H9 (cell line): ENCODE measurements at regions not wholly inside any gene's neighbourhood (a gene's known extent, or its start where the extent isn't known, plus 50 kb on each side); places are given as distances from the start of the nearest gene placed in this dataset.

Experiments used
- DNase-seq: peaks from one replicate; pipeline ENCODE4 v3.0.0-alpha.2; 2017
- H2AFZ ChIP-seq: one replicate; pipeline ENCODE4 v1.6.1; 2013; ENCODE audit warnings: mild to moderate bottlenecking, low read length, control low read depth, moderate library complexity
- H2AK5ac ChIP-seq: 2 replicates; pipeline ENCODE4 v1.6.1; 2013; ENCODE audit warnings: low read length, control low read depth, mixed read lengths; ENCODE audit not compliant: insufficient read length
- H2BK120ac ChIP-seq: one replicate; pipeline ENCODE4 v1.6.1; 2013; ENCODE audit warnings: low read depth, mild to moderate bottlenecking, low read length, control low read depth, inconsistent platforms; ENCODE audit not compliant: poor library complexity, severe bottlenecking
- H2BK12ac ChIP-seq: 2 replicates; pipeline ENCODE4 v1.6.1; 2013; ENCODE audit warnings: low read length, control low read depth, mixed read lengths, low read depth; ENCODE audit not compliant: insufficient read length
- H2BK15ac ChIP-seq: 2 replicates; pipeline ENCODE4 v1.6.1; 2013; ENCODE audit warnings: low read depth, low read length, control low read depth
- H2BK20ac ChIP-seq: one replicate; pipeline ENCODE4 v1.6.1; 2013; ENCODE audit warnings: low read depth, mild to moderate bottlenecking, low read length, control low read depth, inconsistent platforms; ENCODE audit not compliant: poor library complexity, severe bottlenecking
- H2BK5ac ChIP-seq: 2 replicates; pipeline ENCODE4 v1.6.1; 2013; ENCODE audit warnings: low read length, control low read depth, mixed read lengths; ENCODE audit not compliant: insufficient read length
- H3K14ac ChIP-seq: 2 replicates; pipeline ENCODE4 v1.6.1; 2013; ENCODE audit warnings: low read length, control low read depth; ENCODE audit not compliant: insufficient read depth
- H3K18ac ChIP-seq: 2 replicates; pipeline ENCODE4 v1.6.1; 2013; ENCODE audit warnings: low read depth, mild to moderate bottlenecking, mixed read lengths, low read length, control low read depth; ENCODE audit not compliant: insufficient read length
- H3K23ac ChIP-seq: 2 replicates; pipeline ENCODE4 v1.6.1; 2013; ENCODE audit warnings: low read length, control low read depth, mixed read lengths, low read depth; ENCODE audit not compliant: insufficient read length
- H3K23me2 ChIP-seq: 2 replicates; pipeline ENCODE4 v1.6.1; 2013; ENCODE audit warnings: low read depth, mild to moderate bottlenecking, mixed read lengths, low read length, control low read depth; ENCODE audit not compliant: insufficient read length, poor library complexity, severe bottlenecking
- H3K27ac ChIP-seq: 2 replicates; pipeline ENCODE4 v1.5.1; 2013; ENCODE audit warnings: low read length, control low read depth, mixed read lengths, low read depth; ENCODE audit not compliant: insufficient read length
- H3K27me3 ChIP-seq: 2 replicates; pipeline ENCODE4 v1.6.1; 2013; ENCODE audit warnings: low read length, control low read depth, inconsistent platforms; ENCODE audit not compliant: insufficient read depth
- H3K4ac ChIP-seq: 2 replicates; pipeline ENCODE4 v1.6.1; 2013; ENCODE audit warnings: low read depth, mild to moderate bottlenecking, control low read depth, inconsistent platforms, low read length, moderate library complexity
- H3K4me1 ChIP-seq: 2 replicates; pipeline ENCODE4 v1.6.1; 2013; ENCODE audit warnings: low read length, control low read depth, inconsistent platforms; ENCODE audit not compliant: insufficient read depth
- H3K4me2 ChIP-seq: 2 replicates; pipeline ENCODE4 v1.6.1; 2013; ENCODE audit warnings: low read length, control low read depth, mixed read lengths; ENCODE audit not compliant: insufficient read length, insufficient read depth
- H3K56ac ChIP-seq: 2 replicates; pipeline ENCODE4 v1.6.1; 2013; ENCODE audit warnings: low read depth, mild to moderate bottlenecking, mixed read lengths, low read length, control low read depth; ENCODE audit not compliant: insufficient read length
- H3K79me1 ChIP-seq: 2 replicates; pipeline ENCODE4 v1.6.1; 2013; ENCODE audit warnings: low read depth, mild to moderate bottlenecking, moderate library complexity, low read length, control low read depth, inconsistent platforms; ENCODE audit not compliant: insufficient read depth, poor library complexity, severe bottlenecking
- H3K79me2 ChIP-seq: 2 replicates; pipeline ENCODE4 v1.6.1; 2013; ENCODE audit warnings: low read length, control low read depth, inconsistent platforms; ENCODE audit not compliant: insufficient read depth
- H3K9ac ChIP-seq: 2 replicates; pipeline ENCODE4 v1.6.1; 2013; ENCODE audit warnings: low read length, control low read depth, mixed read lengths; ENCODE audit not compliant: insufficient read length; ENCODE audit errors: extremely low read depth
- H3K9me3 ChIP-seq: one replicate; pipeline ENCODE4 v1.6.1; 2013; ENCODE audit warnings: low read depth, low read length, inconsistent platforms; ENCODE audit not compliant: control insufficient read depth
- H3T11ph ChIP-seq: one replicate; pipeline ENCODE4 v1.6.1; 2013; ENCODE audit warnings: mild to moderate bottlenecking, low read length, control low read depth, inconsistent platforms
- H4K20me1 ChIP-seq: one replicate; pipeline ENCODE4 v1.6.1; 2013; ENCODE audit not compliant: control insufficient read depth, insufficient read length, insufficient read depth
- H4K5ac ChIP-seq: 2 replicates; pipeline ENCODE4 v1.6.1; 2013; ENCODE audit warnings: low read depth, mild to moderate bottlenecking, mixed read lengths, low read length, control low read depth; ENCODE audit not compliant: insufficient read length
- H4K8ac ChIP-seq: replicated peaks from 2 replicates; pipeline ENCODE4 v1.6.1; 2013; ENCODE audit warnings: low read length, control low read depth, mixed read lengths, low read depth; ENCODE audit not compliant: insufficient read length
- H4K91ac ChIP-seq: 2 replicates; pipeline ENCODE4 v1.6.1; 2013; ENCODE audit warnings: low read depth, mild to moderate bottlenecking, moderate library complexity, mixed read lengths, low read length, control low read depth; ENCODE audit not compliant: insufficient read length
- H3K27ac Mint-ChIP-seq, 3 experiments: 2 replicates in 2 of 3; 3 replicates in 1 of 3; pipeline ENCODE4 v1.8.0; 2020 to 2021; ENCODE audit warnings: mixed read lengths in 3 of 3, mild to moderate bottlenecking in 1 of 3, moderate library complexity in 1 of 3
- H3K27me3 Mint-ChIP-seq: 2 replicates; pipeline ENCODE4 v1.8.0; 2021; ENCODE audit warnings: low read depth, mild to moderate bottlenecking, moderate library complexity, mixed read lengths
- H3K36me3 Mint-ChIP-seq, 3 experiments: 2 replicates in 2 of 3; 3 replicates in 1 of 3; pipeline ENCODE4 v1.8.0; 2020 to 2021; ENCODE audit warnings: low read depth in 3 of 3, mixed read lengths in 3 of 3; ENCODE audit not compliant: insufficient read depth in 1 of 3
- H3K4me1 Mint-ChIP-seq, 2 experiments: 2 replicates each; pipeline ENCODE4 v1.8.0; 2020; ENCODE audit warnings: mixed read lengths in 2 of 2
- H3K4me3 Mint-ChIP-seq, 2 experiments: 2 replicates in 1 of 2; 3 replicates in 1 of 2; pipeline ENCODE4 v1.8.0; 2020 to 2021; ENCODE audit warnings: mild to moderate bottlenecking in 2 of 2, mixed read lengths in 2 of 2, moderate library complexity in 1 of 2
- H3K9me3 Mint-ChIP-seq, 2 experiments: 2 replicates in 1 of 2; 3 replicates in 1 of 2; pipeline ENCODE4 v1.8.0; 2020; ENCODE audit warnings: mild to moderate bottlenecking in 2 of 2, mixed read lengths in 2 of 2, moderate library complexity in 1 of 2
- CTCF ChIP-seq: fragments of 200-600 bp; sonication (generic); conservative IDR thresholded peaks from 3 replicates; pipeline ENCODE4 v1.8.0; 2021; ENCODE audit warnings: antibody characterized with exemption, mild to moderate bottlenecking
- WGBS: extraction: QIAGEN DNeasy Blood & Tissue Kit; methylation state at CpG from one replicate; pipeline ENCODE4 v1.1.7; 2013; ENCODE audit warnings: missing lambda C conversion rate, low lambda C conversion rate, mixed read lengths; ENCODE audit not compliant: insufficient read length; ENCODE audit errors: extremely low coverage; 5-methylcytosine and 5-hydroxymethylcytosine counted together

- no peaks in the 10 kb centered on the region for H3K79me2 ChIP-seq
- peaks cover 2 to 4% of the 10 kb centered on the region in 2 experiments; a peak in 2 of 4 replicates for H3K4me1 Mint-ChIP-seq
- no peak overlapping the region for H3K4ac ChIP-seq
- no peak overlapping the region for H3K4me2 ChIP-seq
- H3K14ac ChIP-seq: no peak overlapping the region
- H3K9me3 Mint-ChIP-seq: no peaks in the 10 kb centered on the region
- no peaks in the 10 kb centered on the region for H3K27me3 Mint-ChIP-seq
- H4K91ac ChIP-seq: no peak overlapping the region
- H3K23me2 ChIP-seq: no peaks in the 10 kb centered on the region
- no peak overlapping the region for H3K27ac ChIP-seq
- H2BK5ac ChIP-seq: no peak overlapping the region
- no peak overlapping the region for H4K8ac ChIP-seq
- H3K23ac ChIP-seq: no peak overlapping the region
- no peak overlapping the region for H3K4me3 Mint-ChIP-seq
- H2BK120ac ChIP-seq: no peak overlapping the region
- TF ChIP-seq CTCF: no peak
- H3K56ac ChIP-seq: no peak overlapping the region
- H2AFZ ChIP-seq: no peak overlapping the region
- no peaks in the 10 kb centered on the region for H3K36me3 Mint-ChIP-seq
- no peaks in the 10 kb centered on the region for H3K27me3 ChIP-seq
- no peak overlapping the region for H4K5ac ChIP-seq
- H4K20me1 ChIP-seq: no peaks in the 10 kb centered on the region
- H3K27ac Mint-ChIP-seq: no peak overlapping the region
- H2BK20ac ChIP-seq: no peak overlapping the region
- H2AK5ac ChIP-seq: no peak overlapping the region
- H3K79me1 ChIP-seq: no peaks in the 10 kb centered on the region
- no peak overlapping the region for H2BK12ac ChIP-seq
- H3K9ac ChIP-seq: no peak overlapping the region
- no peak overlapping the region for H3T11ph ChIP-seq
- no peaks in the 10 kb centered on the region for H3K9me3 ChIP-seq
- no peak overlapping the region for H2BK15ac ChIP-seq
- DNase-seq: no peak
- WGBS: no CpG with 5 or more reads among the region's 2 CpGs
- no peaks in the 10 kb centered on the region for H3K4me1 ChIP-seq
- H3K18ac ChIP-seq: no peak overlapping the region
Measured at GRCh38 chr1:65613884-65614283, 178.8 kb upstream of the PDE4B start.
